ENCODE measurements at regions not wholly inside any gene's neighbourhood (a gene's known extent, or its start where the extent isn't known, plus 50 kb on each side); places are given as distances from the start of the nearest gene placed in this dataset.

- Mint-ChIP-seq H3K27me3 (peaks cover 11% of the 10 kb centered on the region), H3K4me1 (no peaks in the 10 kb centered on the region), H3K36me3 (ENCODE audit: low read depth) (no peaks in the 10 kb centered on the region), H3K9me3 (peaks cover 10% of the 10 kb centered on the region), H3K4me3 (no peak overlapping the region), H3K27ac (no peak overlapping the region)
- DNase-seq (no peak), ATAC-seq (no peak)
Observed at GRCh38 chr12:58268069-58268468, 326.7 kb downstream of the ATP23 start.

GRCh38 chr12:58269476-58269875, 328.1 kb downstream of the ATP23 start:
- ATAC-seq (no peak), DNase-seq (no peak)
- H3K27ac Mint-ChIP-seq = no peak overlapping the region
- no peaks in the 10 kb centered on the region for H3K36me3 Mint-ChIP-seq (ENCODE audit: low read depth)
- H3K27me3 Mint-ChIP-seq = peaks cover 11% of the 10 kb centered on the region
- no peak overlapping the region for H3K4me3 Mint-ChIP-seq
- peaks cover 10% of the 10 kb centered on the region for H3K9me3 Mint-ChIP-seq
- H3K4me1 Mint-ChIP-seq = no peaks in the 10 kb centered on the region

GRCh38 chr12:58270966-58271705, 329.8 kb downstream of the ATP23 start:
- Mint-ChIP-seq H3K36me3 (ENCODE audit: low read depth) (no peaks in the 10 kb centered on the region), H3K9me3 (peaks cover 6% of the 10 kb centered on the region), H3K4me1 (no peaks in the 10 kb centered on the region), H3K4me3 (no peak overlapping the region), H3K27ac (no peak overlapping the region), H3K27me3 (peaks cover 11% of the 10 kb centered on the region)
- no peak for ATAC-seq
- DNase-seq = no peak

- DNase-seq (no peak), ATAC-seq (no peak)
- peaks cover 16% of the 10 kb centered on the region for H3K9me3 Mint-ChIP-seq
- H3K4me3 Mint-ChIP-seq = no peak overlapping the region
- H3K27me3 Mint-ChIP-seq = peaks cover 11% of the 10 kb centered on the region
- H3K4me1 Mint-ChIP-seq = no peaks in the 10 kb centered on the region
- no peaks in the 10 kb centered on the region for H3K36me3 Mint-ChIP-seq (ENCODE audit: low read depth)
- no peak overlapping the region for H3K27ac Mint-ChIP-seq
Observed at GRCh38 chr12:58272461-58272860, 331.1 kb downstream of the ATP23 start.

GRCh38 chr12:58277231-58277630, 335.9 kb downstream of the ATP23 start:
- Mint-ChIP-seq H3K9me3 (peaks cover 33% of the 10 kb centered on the region), H3K27ac (no peak overlapping the region), H3K36me3 (ENCODE audit: low read depth) (no peaks in the 10 kb centered on the region), H3K4me3 (no peak overlapping the region), H3K4me1 (no peaks in the 10 kb centered on the region), H3K27me3 (peaks cover 4% of the 10 kb centered on the region)
- ATAC-seq (no peak), DNase-seq (no peak)

GRCh38 chr12:58283553-58283952, 342.2 kb downstream of the ATP23 start:
- DNase-seq = no peak
- no peaks in the 10 kb centered on the region for H3K36me3 Mint-ChIP-seq (ENCODE audit: low read depth)
- H3K9me3 Mint-ChIP-seq = peaks cover 34% of the 10 kb centered on the region
- H3K4me3 Mint-ChIP-seq = no peak overlapping the region
- H3K4me1 Mint-ChIP-seq = no peaks in the 10 kb centered on the region
- no peak overlapping the region for H3K27ac Mint-ChIP-seq
- H3K27me3 Mint-ChIP-seq = peaks cover 5% of the 10 kb centered on the region
- no peak for ATAC-seq

- H3K9me3 Mint-ChIP-seq = peaks cover 26% of the 10 kb centered on the region
- H3K27me3 Mint-ChIP-seq = peaks cover 8% of the 10 kb centered on the region
- H3K27ac Mint-ChIP-seq = no peak overlapping the region
- no peaks in the 10 kb centered on the region for H3K36me3 Mint-ChIP-seq (ENCODE audit: low read depth)
- no peak overlapping the region for H3K4me3 Mint-ChIP-seq
- DNase-seq (no peak), ATAC-seq (no peak)
- no peaks in the 10 kb centered on the region for H3K4me1 Mint-ChIP-seq
Observed at GRCh38 chr12:58285551-58285950, 344.2 kb downstream of the ATP23 start.

GRCh38 chr12:58286353-58286752, 345.0 kb downstream of the ATP23 start:
- Mint-ChIP-seq H3K27me3 (peaks cover 8% of the 10 kb centered on the region), H3K4me3 (no peak overlapping the region)
- ATAC-seq = no peak

GRCh38 chr12:58288190-58288589, 346.8 kb downstream of the ATP23 start:
- Mint-ChIP-seq H3K27me3 (peaks cover 8% of the 10 kb centered on the region), H3K4me3 (no peak overlapping the region), H3K9me3 (peaks cover 13% of the 10 kb centered on the region), H3K27ac (no peak overlapping the region), H3K36me3 (ENCODE audit: low read depth) (no peaks in the 10 kb centered on the region), H3K4me1 (no peaks in the 10 kb centered on the region)
- DNase-seq (no peak), ATAC-seq (no peak)

More at GRCh38 chr12:58286353-58286752, 345.0 kb downstream of the ATP23 start:
- no peaks in the 10 kb centered on the region for H3K4me1 Mint-ChIP-seq
- no peak overlapping the region for H3K27ac Mint-ChIP-seq
- H3K36me3 Mint-ChIP-seq (ENCODE audit: low read depth) = no peaks in the 10 kb centered on the region
- H3K9me3 Mint-ChIP-seq = peaks cover 18% of the 10 kb centered on the region
- DNase-seq = no peak

- no peak overlapping the region for H3K27ac Mint-ChIP-seq
- H3K27me3 Mint-ChIP-seq = peaks cover 7% of the 10 kb centered on the region
- H3K9me3 Mint-ChIP-seq = no peaks in the 10 kb centered on the region
- DNase-seq (no peak), ATAC-seq (no peak)
- H3K4me1 Mint-ChIP-seq = no peaks in the 10 kb centered on the region
- H3K4me3 Mint-ChIP-seq = no peak overlapping the region
- H3K36me3 Mint-ChIP-seq (ENCODE audit: low read depth) = no peaks in the 10 kb centered on the region
Observed at GRCh38 chr12:58291106-58291505, 349.7 kb downstream of the ATP23 start.

GRCh38 chr12:58293308-58293982, 352.1 kb downstream of the ATP23 start:
- peaks cover 11% of the 10 kb centered on the region for H3K27me3 Mint-ChIP-seq
- ATAC-seq (no peak), DNase-seq (no peak)
- no peaks in the 10 kb centered on the region for H3K4me1 Mint-ChIP-seq
- no peak overlapping the region for H3K27ac Mint-ChIP-seq
- H3K9me3 Mint-ChIP-seq = no peaks in the 10 kb centered on the region
- no peaks in the 10 kb centered on the region for H3K36me3 Mint-ChIP-seq (ENCODE audit: low read depth)
- H3K4me3 Mint-ChIP-seq = no peak overlapping the region

GRCh38 chr12:58295268-58295667, 353.9 kb downstream of the ATP23 start:
- Mint-ChIP-seq H3K4me3 (no peak overlapping the region), H3K27me3 (peaks cover 6% of the 10 kb centered on the region)
- no peak for DNase-seq

GRCh38 chr12:58296863-58297262, 355.5 kb downstream of the ATP23 start:
- no peak overlapping the region for H3K4me3 Mint-ChIP-seq
- H3K27me3 Mint-ChIP-seq = peaks cover 6% of the 10 kb centered on the region
- no peaks in the 10 kb centered on the region for H3K9me3 Mint-ChIP-seq
- H3K4me1 Mint-ChIP-seq = no peaks in the 10 kb centered on the region
- ATAC-seq (no peak), DNase-seq (no peak)
- H3K27ac Mint-ChIP-seq = no peak overlapping the region
- H3K36me3 Mint-ChIP-seq (ENCODE audit: low read depth) = no peaks in the 10 kb centered on the region

More at GRCh38 chr12:58295268-58295667, 353.9 kb downstream of the ATP23 start:
- ATAC-seq = no peak
- H3K4me1 Mint-ChIP-seq = no peaks in the 10 kb centered on the region
- H3K9me3 Mint-ChIP-seq = no peaks in the 10 kb centered on the region
- H3K27ac Mint-ChIP-seq = no peak overlapping the region
- H3K36me3 Mint-ChIP-seq (ENCODE audit: low read depth) = no peaks in the 10 kb centered on the region

- Mint-ChIP-seq H3K4me3 (no peak overlapping the region), H3K27ac (no peak overlapping the region), H3K9me3 (no peaks in the 10 kb centered on the region), H3K27me3 (peaks cover 6% of the 10 kb centered on the region), H3K4me1 (no peaks in the 10 kb centered on the region), H3K36me3 (ENCODE audit: low read depth) (no peaks in the 10 kb centered on the region)
- ATAC-seq = no peak
- DNase-seq = no peak
Observed at GRCh38 chr12:58298803-58299202, 357.4 kb downstream of the ATP23 start.

GRCh38 chr12:58299371-58299770, 358.0 kb downstream of the ATP23 start:
- H3K27me3 Mint-ChIP-seq = peaks cover 6% of the 10 kb centered on the region
- H3K36me3 Mint-ChIP-seq (ENCODE audit: low read depth) = no peaks in the 10 kb centered on the region
- no peak for DNase-seq
- H3K4me3 Mint-ChIP-seq = no peak overlapping the region
- H3K27ac Mint-ChIP-seq = no peak overlapping the region
- ATAC-seq = no peak
- H3K9me3 Mint-ChIP-seq = no peaks in the 10 kb centered on the region
- no peaks in the 10 kb centered on the region for H3K4me1 Mint-ChIP-seq

All from activated naive CD8-positive, alpha-beta T cell treated with anti-CD3 and anti-CD28 coated beads, Interleukin-2, amount 50 U/mL, for 24 hours (primary cell).